ENCODE measurements at regions not wholly inside any gene's neighbourhood (a gene's known extent, or its start where the extent isn't known, plus 50 kb on each side); places are given as distances from the start of the nearest gene placed in this dataset.

DNA sequence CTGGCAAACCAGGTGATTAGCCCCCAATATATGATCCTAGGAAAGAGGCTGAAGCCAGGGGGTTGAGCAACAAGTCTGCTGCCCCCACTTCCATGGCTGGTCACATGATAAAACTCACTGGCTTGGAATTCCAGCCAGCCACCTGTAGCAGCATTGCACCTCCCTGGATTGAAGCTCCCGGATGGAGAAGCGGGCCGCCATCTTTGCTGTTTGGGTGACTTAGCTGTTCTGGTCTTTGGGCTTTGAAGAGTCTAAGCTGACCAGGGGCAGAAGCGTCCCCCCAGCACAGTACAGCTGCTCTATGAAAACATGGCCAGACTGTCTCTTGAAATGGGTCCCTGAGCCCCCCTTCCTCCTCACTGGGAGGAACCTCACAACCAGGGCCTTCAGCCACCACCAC lies 610.2 kb downstream of the ANXA1 start:
- TF ChIP-seq CTCF (IDR thresholded peaks at IDR 0.05), result no peak
- no peak for TF ChIP-seq POLR2A (IDR thresholded peaks at IDR 0.05)
